Neural progenitor cell (in vitro differentiated cells): ENCODE measurements at regions not wholly inside any gene's neighbourhood (a gene's known extent, or its start where the extent isn't known, plus 50 kb on each side); places are given as distances from the start of the nearest gene placed in this dataset.

Experiments used
- DNase-seq: peaks from one replicate; pipeline ENCODE4 v3.0.0-alpha.2; 2016; ENCODE audit warnings: low spot score
- H2AFZ ChIP-seq: fragments of 200-600 bp; sonication (generic); replicated peaks from 2 replicates; pipeline ENCODE4 v1.6.1; 2016; ENCODE audit warnings: antibody characterized with exemption
- H3F3A ChIP-seq: fragments of 200-600 bp; sonication (generic); 2 replicates; pipeline ENCODE4 v1.6.1; 2016; ENCODE audit warnings: antibody characterized with exemption, low read depth
- H3K27ac ChIP-seq: fragments of 200-600 bp; sonication (generic); 2 replicates; pipeline ENCODE4 v1.5.1; 2016; ENCODE audit warnings: mild to moderate bottlenecking
- H3K27me3 ChIP-seq: fragments of 200-600 bp; sonication (generic); 2 replicates; pipeline ENCODE4 v1.6.1; 2016; ENCODE audit warnings: mild to moderate bottlenecking, moderate library complexity
- H3K36me3 ChIP-seq: fragments of 200-600 bp; sonication (generic); 2 replicates; pipeline ENCODE4 v1.5.1; 2016
- H3K4me1 ChIP-seq: fragments of 200-600 bp; sonication (generic); 2 replicates; pipeline ENCODE4 v1.6.1; 2016; ENCODE audit warnings: mixed run types
- H3K4me2 ChIP-seq: fragments of 200-600 bp; sonication (generic); 2 replicates; pipeline ENCODE4 v1.6.1; 2016
- H3K4me3 ChIP-seq: fragments of 200-600 bp; sonication (generic); 2 replicates; pipeline ENCODE4 v1.5.1; 2016
- H3K79me2 ChIP-seq: fragments of 200-600 bp; sonication (generic); 2 replicates; pipeline ENCODE4 v1.6.1; 2016; ENCODE audit warnings: low read depth
- H3K9ac ChIP-seq: fragments of 200-600 bp; sonication (generic); 2 replicates; pipeline ENCODE4 v1.6.1; 2016
- H3K9me3 ChIP-seq: fragments of 200-600 bp; sonication (generic); 2 replicates; pipeline ENCODE4 v1.5.1; 2016; ENCODE audit warnings: low read depth
- H4K20me1 ChIP-seq: fragments of 200-600 bp; sonication (generic); 2 replicates; pipeline ENCODE4 v1.6.1; 2016; ENCODE audit warnings: low read depth
- H3K27ac Mint-ChIP-seq: 3 replicates; pipeline ENCODE4 v1.8.0; 2021; ENCODE audit warnings: mixed read lengths
- H3K27me3 Mint-ChIP-seq: 2 replicates; pipeline ENCODE4 v1.8.0; 2022; ENCODE audit warnings: low read depth, mild to moderate bottlenecking, inconsistent platforms, moderate library complexity, mixed read lengths; ENCODE audit not compliant: insufficient read depth
- H3K36me3 Mint-ChIP-seq: 3 replicates; pipeline ENCODE4 v1.8.0; 2021; ENCODE audit warnings: mixed read lengths
- H3K4me1 Mint-ChIP-seq: 3 replicates; pipeline ENCODE4 v1.8.0; 2021; ENCODE audit warnings: mixed read lengths
- H3K4me3 Mint-ChIP-seq: 3 replicates; pipeline ENCODE4 v1.8.0; 2021; ENCODE audit warnings: mild to moderate bottlenecking, moderate library complexity, mixed read lengths
- H3K9me3 Mint-ChIP-seq: 3 replicates; pipeline ENCODE4 v1.8.0; 2020; ENCODE audit warnings: mixed read lengths
- EZH2 ChIP-seq: fragments of 200-600 bp; sonication (generic); IDR thresholded peaks from 2 replicates; pipeline ENCODE4 v1.6.1; 2017; ENCODE audit warnings: antibody characterized with exemption, mild to moderate bottlenecking, moderate library complexity
- EZH2phosphoT487 ChIP-seq: fragments of 200-600 bp; sonication (generic); IDR thresholded peaks from 2 replicates; pipeline ENCODE4 v1.6.1; 2017; ENCODE audit warnings: antibody characterized with exemption
- TF ChIP-seq, protein P1 (sequence below): fragments of 200-600 bp; sonication (generic); IDR thresholded peaks from 2 replicates; pipeline ENCODE4 v1.5.1; 2017; ENCODE audit warnings: antibody characterized with exemption, mild to moderate bottlenecking

DNA sequence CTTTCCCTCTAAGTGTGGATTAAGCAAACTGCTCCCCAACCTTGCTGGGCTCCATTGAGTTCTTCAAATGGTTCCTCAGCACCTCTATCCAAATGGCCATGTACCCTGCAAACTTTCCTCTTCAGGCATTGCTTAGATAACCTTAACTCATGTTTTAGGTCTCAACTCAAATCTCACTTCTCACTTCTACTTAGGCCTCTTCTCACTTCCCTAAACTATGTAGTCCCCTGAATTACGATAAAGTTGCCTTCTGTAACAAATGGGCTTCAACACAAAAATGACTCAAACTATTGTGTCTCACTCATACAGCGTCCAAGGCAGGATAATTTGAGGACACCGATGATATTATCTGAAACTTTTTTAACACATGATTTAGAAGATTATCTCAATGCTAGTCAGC, 62.4 kb upstream of the STAC start:
- no peaks in the 10 kb centered on the region for H3K79me2 ChIP-seq
- H4K20me1 ChIP-seq, result no peaks in the 10 kb centered on the region
- no peaks in the 10 kb centered on the region for H3K27me3 ChIP-seq
- H3K9ac ChIP-seq, result no peak overlapping the region
- no peaks in the 10 kb centered on the region for H3F3A ChIP-seq
- Mint-ChIP-seq H3K27ac (no peak overlapping the region), H3K36me3 (no peaks in the 10 kb centered on the region), H3K4me1 (peaks cover 15% of the 10 kb centered on the region), H3K9me3 (peaks cover 3% of the 10 kb centered on the region), H3K4me3 (no peak overlapping the region), H3K27me3 (no peaks in the 10 kb centered on the region)
- DNase-seq, result no peak
- H3K4me3 ChIP-seq, result no peak overlapping the region
- no peak overlapping the region for H3K27ac ChIP-seq
- no peak overlapping the region for H3K4me2 ChIP-seq
- H2AFZ ChIP-seq, result no peak overlapping the region
- H3K4me1 ChIP-seq, result peaks cover 12% of the 10 kb centered on the region
- H3K36me3 ChIP-seq, result no peaks in the 10 kb centered on the region
- TF ChIP-seq, protein P1, sequence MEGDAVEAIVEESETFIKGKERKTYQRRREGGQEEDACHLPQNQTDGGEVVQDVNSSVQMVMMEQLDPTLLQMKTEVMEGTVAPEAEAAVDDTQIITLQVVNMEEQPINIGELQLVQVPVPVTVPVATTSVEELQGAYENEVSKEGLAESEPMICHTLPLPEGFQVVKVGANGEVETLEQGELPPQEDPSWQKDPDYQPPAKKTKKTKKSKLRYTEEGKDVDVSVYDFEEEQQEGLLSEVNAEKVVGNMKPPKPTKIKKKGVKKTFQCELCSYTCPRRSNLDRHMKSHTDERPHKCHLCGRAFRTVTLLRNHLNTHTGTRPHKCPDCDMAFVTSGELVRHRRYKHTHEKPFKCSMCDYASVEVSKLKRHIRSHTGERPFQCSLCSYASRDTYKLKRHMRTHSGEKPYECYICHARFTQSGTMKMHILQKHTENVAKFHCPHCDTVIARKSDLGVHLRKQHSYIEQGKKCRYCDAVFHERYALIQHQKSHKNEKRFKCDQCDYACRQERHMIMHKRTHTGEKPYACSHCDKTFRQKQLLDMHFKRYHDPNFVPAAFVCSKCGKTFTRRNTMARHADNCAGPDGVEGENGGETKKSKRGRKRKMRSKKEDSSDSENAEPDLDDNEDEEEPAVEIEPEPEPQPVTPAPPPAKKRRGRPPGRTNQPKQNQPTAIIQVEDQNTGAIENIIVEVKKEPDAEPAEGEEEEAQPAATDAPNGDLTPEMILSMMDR, result no peak
- no peak for TF ChIP-seq EZH2phosphoT487
- no peak for TF ChIP-seq EZH2
- no peaks in the 10 kb centered on the region for H3K9me3 ChIP-seq

DNA sequence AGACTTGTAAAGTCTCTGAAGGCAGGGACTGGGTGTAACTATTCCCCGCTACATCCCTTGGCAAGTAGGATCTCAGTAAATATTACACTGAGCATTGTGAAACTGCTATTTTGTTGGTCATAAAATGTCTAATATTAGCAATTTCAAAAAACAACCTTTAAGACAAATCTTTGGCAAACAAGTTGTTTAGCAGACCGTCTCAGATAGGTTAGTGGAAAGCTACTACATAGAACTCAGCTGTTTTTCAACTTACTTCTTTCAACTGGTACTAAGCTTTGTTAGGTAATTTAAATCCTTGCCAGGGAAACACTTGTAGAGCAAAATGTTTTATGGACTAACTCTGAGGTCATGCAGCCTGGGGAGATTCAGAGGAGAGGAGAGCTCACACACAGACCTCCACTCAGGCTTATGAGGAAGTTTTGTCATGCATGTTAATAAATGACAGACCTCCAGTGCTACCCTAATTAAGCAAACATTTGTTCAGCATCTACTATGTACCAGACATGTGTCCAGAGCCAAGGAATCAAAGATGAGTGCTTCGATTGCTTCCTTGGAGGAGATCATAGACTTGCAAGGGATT, 61.6 kb upstream of the STAC start:
- Histone ChIP-seq H3K79me2 (no peaks in the 10 kb centered on the region), H4K20me1 (no peaks in the 10 kb centered on the region), H3K36me3 (no peaks in the 10 kb centered on the region), H3K9ac (no peak overlapping the region), H3K27me3 (no peaks in the 10 kb centered on the region), H3K4me2 (no peak overlapping the region), H3K27ac (no peak overlapping the region), H3K4me1 (peaks cover 12% of the 10 kb centered on the region), H2AFZ (no peak overlapping the region), H3K9me3 (no peaks in the 10 kb centered on the region), H3K4me3 (no peak overlapping the region), H3F3A (no peaks in the 10 kb centered on the region)
- Mint-ChIP-seq H3K4me3 (no peak overlapping the region), H3K27ac (no peak overlapping the region), H3K36me3 (no peaks in the 10 kb centered on the region), H3K9me3 (peaks cover 7% of the 10 kb centered on the region), H3K27me3 (no peaks in the 10 kb centered on the region), H3K4me1 (peaks cover 15% of the 10 kb centered on the region)
- DNase-seq, result no peak
- TF ChIP-seq EZH2, result no peak
- TF ChIP-seq, protein P1, result no peak
- no peak for TF ChIP-seq EZH2phosphoT487

DNA sequence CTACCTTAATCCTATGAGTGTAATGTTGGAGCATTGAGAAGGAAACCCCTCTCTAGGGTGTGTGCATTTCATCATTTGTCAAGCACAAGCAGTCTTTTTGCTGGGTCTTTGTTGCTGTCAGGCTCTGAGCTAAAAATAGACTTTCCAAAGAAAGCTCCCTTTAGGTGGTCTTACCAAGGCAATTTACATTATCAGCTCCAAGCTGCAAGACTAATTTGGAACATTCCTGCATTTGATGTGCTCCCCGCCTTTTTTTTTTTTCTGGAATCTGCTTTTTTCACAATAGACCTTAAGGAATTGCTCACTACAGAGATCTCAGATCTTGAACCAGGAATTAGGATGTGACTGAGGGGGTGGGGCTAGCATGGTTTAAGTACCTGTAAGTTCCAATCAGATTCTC, 60.6 kb upstream of the STAC start:
- Histone ChIP-seq H3K27me3 (no peaks in the 10 kb centered on the region), H3F3A (no peaks in the 10 kb centered on the region), H4K20me1 (no peaks in the 10 kb centered on the region), H3K79me2 (no peaks in the 10 kb centered on the region), H3K36me3 (no peaks in the 10 kb centered on the region), H3K9ac (no peak overlapping the region), H3K4me1 (peaks cover 12% of the 10 kb centered on the region), H3K4me3 (no peak overlapping the region), H2AFZ (no peak overlapping the region), H3K4me2 (peak overlapping the region; percentile 34), H3K27ac (no peak overlapping the region), H3K9me3 (no peaks in the 10 kb centered on the region)
- peak; percentile 57 for TF ChIP-seq EZH2phosphoT487
- TF ChIP-seq EZH2, result no peak
- Mint-ChIP-seq H3K9me3 (peaks cover 8% of the 10 kb centered on the region), H3K4me1 (peaks cover 15% of the 10 kb centered on the region), H3K27me3 (no peaks in the 10 kb centered on the region), H3K27ac (peak overlapping the region; percentile 39), H3K4me3 (no peak overlapping the region), H3K36me3 (no peaks in the 10 kb centered on the region)
- peak; percentile 24 for DNase-seq
